Prostate gland (tissue), 2 donors: ENCODE measurements at regions not wholly inside any gene's neighbourhood (a gene's known extent, or its start where the extent isn't known, plus 50 kb on each side); places are given as distances from the start of the nearest gene placed in this dataset.

Experiments
- CTCF ChIP-seq, 4 experiments: fragments of 200-600 bp in 2 of 4; fragments of 450-650 bp in 2 of 4; sonication (generic) in 2 of 4; IDR thresholded peaks; 1 replicate in 3 of 4; 2 replicates in 1 of 4; pipeline ENCODE4 v1.5.1; 2016 to 2019; ENCODE audit warnings: antibody characterized with exemption in 4 of 4, mild to moderate bottlenecking in 2 of 4, moderate library complexity in 2 of 4
- POLR2AphosphoS5 ChIP-seq: sonication (generic); formaldehyde crosslinking; IDR thresholded peaks from one replicate; pipeline ENCODE4 v1.6.1; 2017; ENCODE audit warnings: antibody characterized with exemption

GRCh38 chr20:60967431-60968316 is 284.4 kb upstream of the CDH4 start:
- no peak for TF ChIP-seq CTCF (IDR thresholded peaks at IDR 0.05)
- no peak for TF ChIP-seq POLR2AphosphoS5
